AG10803 (cell line): ENCODE measurements at regions not wholly inside any gene's neighbourhood (a gene's known extent, or its start where the extent isn't known, plus 50 kb on each side); places are given as distances from the start of the nearest gene placed in this dataset.

Experiments
- DNase-seq: peaks from one replicate; pipeline ENCODE4 v3.0.0; 2010; ENCODE audit warnings: low read depth
- H3K4me3 ChIP-seq: 2 replicates; pipeline ENCODE4 v1.5.1; 2011; ENCODE audit warnings: mild to moderate bottlenecking, low read length, control low read depth
- TF ChIP-seq, protein P1 (sequence below): conservative IDR thresholded peaks from 2 replicates; pipeline ENCODE4 v1.5.1; 2011; ENCODE audit warnings: mild to moderate bottlenecking, low read length, control low read depth, inconsistent platforms

DNA sequence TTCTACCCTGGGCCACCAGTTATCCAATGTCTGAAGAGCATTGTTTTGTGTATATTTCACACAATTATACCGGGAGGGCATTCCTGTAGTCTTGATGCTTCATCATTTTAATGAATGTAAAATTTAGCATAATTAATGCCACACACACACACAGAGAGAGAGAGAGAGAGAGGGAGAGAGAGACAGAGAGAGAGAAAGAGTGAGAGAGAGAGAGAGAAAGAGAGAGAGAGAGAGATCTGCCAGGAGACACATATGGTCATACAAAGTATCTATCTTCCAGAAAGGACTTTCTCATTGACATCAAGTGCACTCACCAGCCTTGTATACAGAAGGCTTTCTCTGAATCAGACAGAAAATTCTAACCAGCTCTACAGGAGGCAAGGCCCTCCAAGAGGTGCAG, 72.3 kb downstream of the KLF6 start:
- TF ChIP-seq, protein P1, sequence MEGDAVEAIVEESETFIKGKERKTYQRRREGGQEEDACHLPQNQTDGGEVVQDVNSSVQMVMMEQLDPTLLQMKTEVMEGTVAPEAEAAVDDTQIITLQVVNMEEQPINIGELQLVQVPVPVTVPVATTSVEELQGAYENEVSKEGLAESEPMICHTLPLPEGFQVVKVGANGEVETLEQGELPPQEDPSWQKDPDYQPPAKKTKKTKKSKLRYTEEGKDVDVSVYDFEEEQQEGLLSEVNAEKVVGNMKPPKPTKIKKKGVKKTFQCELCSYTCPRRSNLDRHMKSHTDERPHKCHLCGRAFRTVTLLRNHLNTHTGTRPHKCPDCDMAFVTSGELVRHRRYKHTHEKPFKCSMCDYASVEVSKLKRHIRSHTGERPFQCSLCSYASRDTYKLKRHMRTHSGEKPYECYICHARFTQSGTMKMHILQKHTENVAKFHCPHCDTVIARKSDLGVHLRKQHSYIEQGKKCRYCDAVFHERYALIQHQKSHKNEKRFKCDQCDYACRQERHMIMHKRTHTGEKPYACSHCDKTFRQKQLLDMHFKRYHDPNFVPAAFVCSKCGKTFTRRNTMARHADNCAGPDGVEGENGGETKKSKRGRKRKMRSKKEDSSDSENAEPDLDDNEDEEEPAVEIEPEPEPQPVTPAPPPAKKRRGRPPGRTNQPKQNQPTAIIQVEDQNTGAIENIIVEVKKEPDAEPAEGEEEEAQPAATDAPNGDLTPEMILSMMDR: no peak
- DNase-seq: no peak
- H3K4me3 ChIP-seq: no peak overlapping the region

DNA sequence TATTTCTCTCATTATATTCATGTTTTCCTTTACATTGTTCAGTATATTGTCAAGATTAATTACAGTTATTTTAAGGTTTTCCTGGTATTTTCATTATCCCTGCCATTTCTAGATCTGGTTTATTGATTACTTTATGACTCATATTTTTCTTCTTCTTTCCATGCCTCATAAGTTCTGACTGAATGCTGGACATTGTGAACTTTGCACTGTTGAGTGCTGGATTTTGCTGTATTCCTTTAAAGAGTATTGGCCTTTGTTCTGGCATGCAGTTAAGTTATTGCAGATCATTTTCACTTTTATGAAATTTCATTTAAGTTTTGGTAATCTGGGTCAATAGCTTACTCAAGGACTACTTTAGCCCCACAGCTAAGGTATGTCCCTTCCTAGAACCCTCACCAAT, 73.1 kb downstream of the KLF6 start:
- no peak for DNase-seq
- TF ChIP-seq, protein P1: no peak
- no peak overlapping the region for H3K4me3 ChIP-seq

- H3K4me3 ChIP-seq: no peak overlapping the region
- TF ChIP-seq, protein P1: no peak
- DNase-seq: no peak
Observed at GRCh38 chr10:3710764-3711163, 74.2 kb downstream of the KLF6 start.

DNA sequence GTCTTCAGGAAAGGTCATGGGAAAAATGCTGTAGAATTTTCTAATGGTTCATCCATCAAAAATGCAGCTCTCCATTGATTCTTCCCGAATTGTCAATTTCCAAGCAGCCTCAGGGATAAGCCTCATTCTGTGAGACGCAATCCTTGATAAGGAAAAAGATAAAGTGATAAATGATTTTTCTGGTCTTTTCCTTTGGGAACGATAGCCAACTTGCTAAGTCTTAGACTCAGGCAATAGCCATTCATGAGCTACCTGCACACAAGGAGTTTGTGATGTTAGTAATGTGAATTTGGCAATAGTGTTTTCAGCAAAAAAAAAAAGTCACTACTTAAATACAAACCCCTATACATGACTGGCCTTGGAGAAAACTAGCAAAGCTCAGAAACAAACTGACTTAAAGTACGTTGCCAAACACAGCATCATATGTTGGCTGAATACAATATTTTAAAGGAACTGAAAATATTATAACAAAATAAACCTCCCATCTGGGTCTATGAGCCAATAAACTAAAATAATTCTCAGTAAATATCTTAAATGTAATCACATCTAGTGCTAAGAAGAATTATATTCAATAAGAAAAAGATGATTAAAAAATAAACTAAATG, 75.5 kb downstream of the KLF6 start:
- DNase-seq: no peak
- no peak overlapping the region for H3K4me3 ChIP-seq
- TF ChIP-seq, protein P1: no peak

- DNase-seq: no peak
- no peak overlapping the region for H3K4me3 ChIP-seq
- TF ChIP-seq, protein P1: no peak
Observed at GRCh38 chr10:3708852-3709251, 76.2 kb downstream of the KLF6 start.

GRCh38 chr10:3704565-3705325, 80.3 kb downstream of the KLF6 start:
- H3K4me3 ChIP-seq: no peak overlapping the region
- TF ChIP-seq, protein P1: no peak
- no peak for DNase-seq

- DNase-seq: no peak
- TF ChIP-seq, protein P1: no peak
- H3K4me3 ChIP-seq: no peak overlapping the region
Observed at GRCh38 chr10:3702569-3702968, 82.4 kb downstream of the KLF6 start.
